HG02884 (cell line): ENCODE measurements at regions not wholly inside any gene's neighbourhood (a gene's known extent, or its start where the extent isn't known, plus 50 kb on each side); places are given as distances from the start of the nearest gene placed in this dataset.
"Not testable (repeated sequence)": the region's sequence is repeated elsewhere in the genome, so short reads cannot be mapped to it uniquely, and the experiment has no call there.

ENCODE experiments used
- ATAC-seq: cut with Tn5 transposase; IDR thresholded peaks from one replicate; pipeline ENCODE4 v1.9.1; 2021; ENCODE audit warnings: mild to moderate bottlenecking, moderate library complexity; ENCODE audit not compliant: unreplicated experiment

DNA sequence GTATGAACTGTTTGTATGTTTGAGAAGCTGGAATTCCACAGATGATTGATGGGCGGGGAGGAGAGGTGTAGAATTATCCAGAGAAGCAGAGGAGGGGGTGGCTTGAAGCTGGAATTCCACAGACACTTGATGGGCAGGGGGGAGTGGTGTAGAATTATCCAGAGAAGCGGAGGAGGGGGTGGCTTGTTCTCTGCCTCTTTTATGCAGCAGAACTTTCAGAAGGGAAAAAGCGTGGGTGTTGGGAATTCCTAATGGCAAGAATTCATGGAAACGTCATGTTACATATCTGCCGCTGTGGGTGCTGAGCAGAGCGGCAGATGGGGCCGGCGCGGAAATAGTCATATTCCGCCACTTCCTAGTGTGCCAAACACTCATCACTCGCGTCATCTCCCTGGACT, 167.9 kb upstream of the KCNG1 start:
- ATAC-seq, result no peak

GRCh38 chr20:51189814-51190782, 167.2 kb upstream of the KCNG1 start:
- no peak for ATAC-seq

DNA sequence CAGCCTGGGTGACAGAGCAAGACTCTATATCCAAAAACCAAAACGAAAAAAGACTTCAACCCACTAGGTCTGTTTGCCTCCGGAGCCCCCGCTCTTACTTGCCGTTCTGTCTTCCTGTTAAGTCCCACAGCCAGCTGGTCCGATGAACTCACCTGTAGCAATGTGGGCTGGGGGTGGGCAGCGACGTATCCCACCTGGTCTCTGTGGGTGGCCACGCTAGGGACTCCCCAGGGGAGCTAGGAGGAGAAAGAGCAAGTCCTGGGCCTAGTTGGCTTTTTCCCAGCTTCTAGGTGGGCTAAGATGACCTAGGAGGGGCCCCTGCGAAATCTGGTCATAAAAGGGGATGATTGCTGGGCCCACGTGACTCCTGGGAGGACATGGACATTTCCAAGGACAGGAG, 166.0 kb upstream of the KCNG1 start:
- no peak for ATAC-seq

GRCh38 chr20:51187261-51187660, 164.4 kb upstream of the KCNG1 start:
- no peak for ATAC-seq

GRCh38 chr20:51185861-51186260, 163.0 kb upstream of the KCNG1 start:
- no peak for ATAC-seq

GRCh38 chr20:51185277-51185676, 162.4 kb upstream of the KCNG1 start:
- ATAC-seq, result no peak

GRCh38 chr20:51184289-51184688, 161.4 kb upstream of the KCNG1 start:
- ATAC-seq, result no peak

DNA sequence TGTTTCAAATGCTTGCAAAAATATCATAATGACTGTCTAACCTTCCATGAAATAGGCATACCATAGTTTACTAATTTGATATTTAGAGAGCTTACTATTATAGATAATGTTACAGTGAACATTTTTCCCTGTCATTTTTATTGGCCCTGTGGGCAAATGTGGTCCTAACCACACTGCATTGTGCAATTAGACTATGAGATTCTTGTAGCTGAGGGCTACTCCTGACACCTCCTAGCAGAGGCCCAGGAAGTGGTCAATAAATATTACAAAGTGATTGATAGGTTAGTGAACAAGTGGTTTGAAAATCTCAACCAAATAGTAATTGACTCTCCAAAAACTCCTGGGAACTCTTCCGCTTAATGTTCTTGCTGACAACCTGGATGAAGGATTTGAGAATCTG, 160.5 kb upstream of the KCNG1 start:
- ATAC-seq, result no peak

- ATAC-seq, result no peak
Observed at GRCh38 chr20:51182571-51182970, 159.7 kb upstream of the KCNG1 start.

DNA sequence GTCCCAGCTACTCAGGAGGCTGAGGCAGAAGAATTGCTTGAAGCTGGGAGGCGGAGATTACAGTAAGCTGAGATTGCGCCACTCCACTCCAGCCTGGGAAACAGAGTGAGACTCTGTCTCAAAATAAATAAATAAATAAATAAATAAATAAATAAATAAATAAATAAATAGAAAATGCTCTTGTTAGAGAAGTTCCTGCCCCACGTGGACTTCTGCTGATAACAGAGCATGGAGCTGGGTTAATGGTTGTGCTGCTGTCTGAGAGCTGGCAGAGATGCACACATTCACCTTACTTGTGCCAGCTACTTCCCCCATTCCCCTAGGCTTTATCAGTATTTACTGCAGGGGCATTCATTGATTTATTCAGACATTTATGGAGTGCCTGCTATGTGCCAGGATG, 155.2 kb upstream of the KCNG1 start:
- no peak for ATAC-seq

DNA sequence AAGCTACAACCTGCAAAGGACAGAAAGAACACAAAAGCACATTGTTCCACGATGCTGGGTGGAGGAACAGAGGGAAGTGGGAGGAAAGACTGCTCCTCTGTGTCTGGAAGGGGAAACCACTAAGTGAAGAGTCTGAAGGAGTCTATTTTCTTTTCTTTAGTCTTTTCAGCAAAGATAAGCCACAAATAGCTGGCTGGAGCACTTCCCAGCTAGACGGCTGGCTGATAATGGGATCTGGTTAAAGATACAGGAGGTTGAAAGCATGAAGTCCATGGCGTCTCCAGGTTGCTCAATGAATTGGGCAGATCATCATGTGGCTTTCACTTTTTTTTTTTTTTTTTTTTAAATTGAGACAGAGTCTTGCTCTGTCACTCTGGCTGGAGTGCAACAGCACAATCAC, 154.0 kb upstream of the KCNG1 start:
- ATAC-seq, result no peak

GRCh38 chr20:51176446-51176845, 153.5 kb upstream of the KCNG1 start:
- no peak for ATAC-seq

GRCh38 chr20:51175724-51176123, 152.8 kb upstream of the KCNG1 start:
- no peak for ATAC-seq

GRCh38 chr20:51175156-51175555, 152.2 kb upstream of the KCNG1 start:
- ATAC-seq, result no peak

DNA sequence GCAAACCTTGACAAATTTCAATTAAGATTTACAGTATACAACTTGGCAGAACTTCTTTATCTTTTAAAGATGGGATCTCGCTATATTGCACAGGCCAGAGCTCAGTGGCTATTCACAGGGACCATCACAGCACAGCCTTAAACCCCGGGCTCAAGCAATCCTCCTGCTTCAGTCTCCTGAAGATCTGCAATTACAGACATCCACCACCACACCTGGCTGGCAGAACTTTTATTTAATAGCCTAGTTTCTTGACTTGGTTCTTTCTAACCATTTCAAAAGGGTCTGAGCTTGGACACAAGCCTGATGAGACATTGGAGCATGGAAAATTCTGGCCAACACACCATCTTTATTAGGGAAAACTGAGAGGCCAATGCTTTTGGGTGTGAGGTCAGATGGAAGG, 151.6 kb upstream of the KCNG1 start:
- no peak for ATAC-seq

- ATAC-seq, result no peak
Observed at GRCh38 chr20:51172558-51173428, 149.9 kb upstream of the KCNG1 start.

DNA sequence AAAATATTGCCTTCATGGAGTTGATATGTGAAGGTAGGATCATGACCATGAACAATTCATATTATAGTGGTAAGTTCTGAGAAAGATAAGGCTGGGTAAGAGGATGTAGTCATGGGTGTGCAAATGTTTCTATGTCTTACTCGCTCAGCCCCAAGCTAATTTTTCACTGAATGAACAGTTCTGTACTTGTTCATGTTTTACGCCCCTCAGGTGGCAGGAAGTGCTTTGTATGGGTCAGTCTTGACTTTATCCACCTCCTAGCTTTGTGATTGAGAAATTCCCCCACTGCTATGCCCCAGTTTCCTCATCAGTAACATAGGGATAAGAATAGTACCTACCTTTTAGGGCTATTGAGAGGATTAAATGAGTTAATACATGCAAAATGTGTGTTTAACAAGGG, 148.2 kb upstream of the KCNG1 start:
- no peak for ATAC-seq

GRCh38 chr20:51169813-51170212, 146.9 kb upstream of the KCNG1 start:
- ATAC-seq, result no peak

GRCh38 chr20:51167911-51168310, 145.0 kb upstream of the KCNG1 start:
- not testable (repeated sequence) for ATAC-seq

DNA sequence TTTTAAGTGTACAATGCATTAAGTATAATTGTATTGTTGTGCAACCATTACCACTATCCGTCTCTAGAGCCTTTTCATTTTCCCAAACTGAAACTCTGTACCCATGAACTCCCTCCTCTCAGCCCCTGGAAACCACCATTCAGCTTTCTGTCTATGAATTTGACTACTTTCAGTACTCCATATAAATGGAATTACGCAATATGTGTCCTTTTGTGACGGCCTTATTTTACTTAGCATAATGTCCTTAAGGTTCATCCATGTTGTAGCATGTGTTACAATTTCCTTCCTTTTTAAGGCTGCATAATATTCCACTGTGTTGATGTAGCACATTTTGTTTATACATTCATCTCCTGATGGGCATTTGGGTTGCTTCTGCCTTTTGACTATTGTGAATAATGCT, 143.6 kb upstream of the KCNG1 start:
- no peak for ATAC-seq

GRCh38 chr20:51165131-51165530, 142.2 kb upstream of the KCNG1 start:
- ATAC-seq, result no peak

GRCh38 chr20:51164731-51165130, 141.8 kb upstream of the KCNG1 start:
- ATAC-seq, result no peak
